ENCODE measurements at regions not wholly inside any gene's neighbourhood (a gene's known extent, or its start where the extent isn't known, plus 50 kb on each side); places are given as distances from the start of the nearest gene placed in this dataset.

GRCh38 chr12:46111715-46112114, 121.3 kb upstream of the SCAF11 start:
- TF ChIP-seq EZH2 (IDR thresholded peaks at IDR 0.05; ENCODE audit: borderline replicate concordance, low read depth, low read length, severe bottlenecking) (no peak), GATA2 (IDR thresholded peaks at IDR 0.05; ENCODE audit: insufficient read depth, insufficient read length, low read depth, low read length) (no peak), JUN (IDR thresholded peaks at IDR 0.05; ENCODE audit: borderline replicate concordance, insufficient read depth, insufficient read length, low read depth) (no peak), MYC (IDR thresholded peaks at IDR 0.05; ENCODE audit: low read depth, low read length) (no peak), FOS (IDR thresholded peaks at IDR 0.05; ENCODE audit: borderline replicate concordance, insufficient read depth, low read length) (no peak), POLR2AphosphoS5 (IDR thresholded peaks at IDR 0.05; ENCODE audit: insufficient read depth, low read depth, low read length) (no peak), POLR2A (IDR thresholded peaks at IDR 0.05; ENCODE audit: low read depth, low read length) (no peak), MAX (IDR thresholded peaks at IDR 0.05; ENCODE audit: insufficient read depth, insufficient read length) (no peak)
- TF ChIP-seq, protein P1, sequence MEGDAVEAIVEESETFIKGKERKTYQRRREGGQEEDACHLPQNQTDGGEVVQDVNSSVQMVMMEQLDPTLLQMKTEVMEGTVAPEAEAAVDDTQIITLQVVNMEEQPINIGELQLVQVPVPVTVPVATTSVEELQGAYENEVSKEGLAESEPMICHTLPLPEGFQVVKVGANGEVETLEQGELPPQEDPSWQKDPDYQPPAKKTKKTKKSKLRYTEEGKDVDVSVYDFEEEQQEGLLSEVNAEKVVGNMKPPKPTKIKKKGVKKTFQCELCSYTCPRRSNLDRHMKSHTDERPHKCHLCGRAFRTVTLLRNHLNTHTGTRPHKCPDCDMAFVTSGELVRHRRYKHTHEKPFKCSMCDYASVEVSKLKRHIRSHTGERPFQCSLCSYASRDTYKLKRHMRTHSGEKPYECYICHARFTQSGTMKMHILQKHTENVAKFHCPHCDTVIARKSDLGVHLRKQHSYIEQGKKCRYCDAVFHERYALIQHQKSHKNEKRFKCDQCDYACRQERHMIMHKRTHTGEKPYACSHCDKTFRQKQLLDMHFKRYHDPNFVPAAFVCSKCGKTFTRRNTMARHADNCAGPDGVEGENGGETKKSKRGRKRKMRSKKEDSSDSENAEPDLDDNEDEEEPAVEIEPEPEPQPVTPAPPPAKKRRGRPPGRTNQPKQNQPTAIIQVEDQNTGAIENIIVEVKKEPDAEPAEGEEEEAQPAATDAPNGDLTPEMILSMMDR (IDR thresholded peaks at IDR 0.05; ENCODE audit: extremely low read depth in 1 of 2, insufficient read depth in 1 of 2, low read depth in 1 of 2, low read length in 2 of 2), result no peak
- DNase-seq (ENCODE audit: low read depth, low spot score) (no peak), FAIRE-seq (no peak)
- H3K4me3 ChIP-seq (replicated peaks in 1 of 3; ENCODE audit: insufficient read depth in 1 of 3, low read depth in 1 of 3, low read length in 3 of 3), result no peak overlapping the region
- ChIA-PET CTCF (interaction anchor here (1.5 to 1.9 kb wide), 2 partner anchors 9 to 13 kb away, joined by 3 to 6 read pairs; no protein-coding TSS in a partner anchor), POLR2A (no interaction called here)
- H3K36me3 ChIP-seq (ENCODE audit: control insufficient read depth in 2 of 2, extremely low read depth in 1 of 2, insufficient read depth in 2 of 2, low read length in 2 of 2), result no peaks in the 10 kb centered on the region
- no peak overlapping the region for H3K4me2 ChIP-seq (ENCODE audit: insufficient read depth, low read length)
- H2AFZ ChIP-seq (ENCODE audit: low read depth, low read length), result no peak overlapping the region
- H3K27ac ChIP-seq (ENCODE audit: insufficient read depth, low read depth, low read length), result no peak overlapping the region
- intact Hi-C loops (cut with micrococcal nuclease) (no loop called here), dilution Hi-C loops (cut with MboI; ENCODE audit: extremely low pct_ligation_motif_present, low sequenced_read_pairs) (no loop called here)
- H3K9me1 ChIP-seq (replicated peaks; ENCODE audit: control insufficient read depth, extremely low read depth, insufficient read depth, low read length), result no peaks in the 10 kb centered on the region
- H3K79me2 ChIP-seq (ENCODE audit: control insufficient read depth, insufficient read depth, low read length), result no peaks in the 10 kb centered on the region
- BruUV-seq (replicated peaks), result no TSS peak
- no peak overlapping the region for H3K9ac ChIP-seq (replicated peaks; ENCODE audit: extremely low read depth, insufficient read depth, low read length)
- no peaks in the 10 kb centered on the region for H3K9me3 ChIP-seq (replicated peaks; ENCODE audit: control insufficient read depth, insufficient read depth, low read length)
- H3K4me1 ChIP-seq (ENCODE audit: control insufficient read depth, extremely low read depth, insufficient read depth, low read length), result no peaks in the 10 kb centered on the region
- H4K20me1 ChIP-seq (replicated peaks; ENCODE audit: control insufficient read depth, extremely low read depth, insufficient read depth, low read length), result no peaks in the 10 kb centered on the region
- H3K27me3 ChIP-seq (ENCODE audit: control insufficient read depth in 2 of 2, insufficient read depth in 2 of 2, low read length in 2 of 2), result peaks cover 0 to 6% of the 10 kb centered on the region in 2 experiments

Data from endothelial cell of umbilical vein (primary cell).